ENCODE measurements at regions not wholly inside any gene's neighbourhood (a gene's known extent, or its start where the extent isn't known, plus 50 kb on each side); places are given as distances from the start of the nearest gene placed in this dataset.

GRCh38 chr22:48666620-48667019 is 1161.1 kb downstream of the BRD1 start:
- Histone ChIP-seq H3K4me2 (no peak overlapping the region), H3K9me2 (ENCODE audit: insufficient read depth) (no peaks in the 10 kb centered on the region), H3K36me3 (ENCODE audit: insufficient read depth) (no peaks in the 10 kb centered on the region; the same call in 1 of the 2 replicates), H3K79me2 (replicated peaks; ENCODE audit: insufficient read depth) (no peaks in the 10 kb centered on the region), H3K27me3 (ENCODE audit: insufficient read depth) (no peaks in the 10 kb centered on the region), H3K27ac (ENCODE audit: low read depth) (no peak overlapping the region), H2AFZ (no peak overlapping the region), H3K4me3 (no peak overlapping the region), H3F3A (replicated peaks; ENCODE audit: low read depth) (no peaks in the 10 kb centered on the region), H3K4me1 (ENCODE audit: insufficient read depth) (no peaks in the 10 kb centered on the region), H4K20me1 (replicated peaks; ENCODE audit: insufficient read depth) (no peaks in the 10 kb centered on the region)
- peaks cover 27% of the 10 kb centered on the region for H3K36me3 Mint-ChIP-seq (ENCODE audit: low read depth)
- H3K27ac Mint-ChIP-seq = no peak overlapping the region
- ATAC-seq (no peak), DNase-seq (ENCODE audit: low spot score) (no peak)
- TF ChIP-seq ZNF114 (CRISPR knock-in tag; IDR thresholded peaks at IDR 0.05) = no peak
- no peak for TF ChIP-seq CREB1 (CRISPR knock-in tag; IDR thresholded peaks at IDR 0.05; ENCODE audit: low read depth)
- TF ChIP-seq REST (IDR thresholded peaks at IDR 0.05; ENCODE audit: unreplicated experiment) = no peak
- no peak for TF ChIP-seq ZNF462 (CRISPR knock-in tag; IDR thresholded peaks at IDR 0.05)
- TF ChIP-seq JUNB (IDR thresholded peaks at IDR 0.05; ENCODE audit: unreplicated experiment) = no peak
- no peak for TF ChIP-seq EZH2 (IDR thresholded peaks at IDR 0.05; ENCODE audit: low read depth, unreplicated experiment)
- no peak for TF ChIP-seq ETS1 (IDR thresholded peaks at IDR 0.05)
- TF ChIP-seq NANOG (IDR thresholded peaks at IDR 0.05; ENCODE audit: borderline replicate concordance) = no peak
- no peak for TF ChIP-seq POLR2AphosphoS5 (IDR thresholded peaks at IDR 0.05; ENCODE audit: low read depth)
- no peak overlapping the region for H3K4me3 Mint-ChIP-seq
- peaks cover 25% of the 10 kb centered on the region for H3K9me3 Mint-ChIP-seq
- peaks cover 8% of the 10 kb centered on the region for H3K27me3 Mint-ChIP-seq (ENCODE audit: insufficient read depth, low read depth, poor library complexity)
- H3K4me1 Mint-ChIP-seq = no peaks in the 10 kb centered on the region

All from GM23338 (cell line).